ENCODE measurements at regions not wholly inside any gene's neighbourhood (a gene's known extent, or its start where the extent isn't known, plus 50 kb on each side); places are given as distances from the start of the nearest gene placed in this dataset.
A peak's percentile ranks its signal among the peaks of the same experiment; 100 is the strongest.

DNA sequence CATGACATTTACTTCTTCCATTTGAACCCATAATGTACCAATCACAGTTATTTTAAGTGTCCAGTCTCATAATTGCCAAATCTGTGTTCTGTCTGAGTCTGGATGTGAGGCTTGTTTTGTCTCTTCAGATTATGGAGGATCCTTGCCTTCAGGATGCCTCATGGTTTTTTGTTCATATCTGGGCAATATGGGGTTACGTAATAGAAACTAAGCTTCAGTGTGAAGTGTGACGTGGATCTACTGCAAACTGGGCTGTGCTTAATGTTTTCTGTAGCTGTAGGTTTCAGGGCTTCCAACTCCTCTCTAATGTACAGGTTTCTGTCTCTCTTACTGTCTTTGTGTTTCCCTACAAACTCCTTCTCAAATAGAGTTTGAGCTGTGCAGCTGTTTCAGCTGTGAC lies 223.7 kb upstream of the ADARB2 start:
- Histone ChIP-seq H3K27ac (no peak overlapping the region), H3K4me1 (no peaks in the 10 kb centered on the region), H3K4me3 (no peak overlapping the region), H3K9me3 (no peaks in the 10 kb centered on the region), H3K36me3 (no peaks in the 10 kb centered on the region), H3K27me3 (no peaks in the 10 kb centered on the region)
- WGBS (ENCODE audit: insufficient coverage, low coverage, low lambda C conversion rate, missing lambda C conversion rate), result 50% methylated on average over 2 of the region's 2 CpGs
- DNase-seq, result no peak
- intact Hi-C loops (cut with DNase I), result no loop called here
- TF ChIP-seq POLR2A (IDR thresholded peaks at IDR 0.05), result no peak
- TF ChIP-seq, protein P1, sequence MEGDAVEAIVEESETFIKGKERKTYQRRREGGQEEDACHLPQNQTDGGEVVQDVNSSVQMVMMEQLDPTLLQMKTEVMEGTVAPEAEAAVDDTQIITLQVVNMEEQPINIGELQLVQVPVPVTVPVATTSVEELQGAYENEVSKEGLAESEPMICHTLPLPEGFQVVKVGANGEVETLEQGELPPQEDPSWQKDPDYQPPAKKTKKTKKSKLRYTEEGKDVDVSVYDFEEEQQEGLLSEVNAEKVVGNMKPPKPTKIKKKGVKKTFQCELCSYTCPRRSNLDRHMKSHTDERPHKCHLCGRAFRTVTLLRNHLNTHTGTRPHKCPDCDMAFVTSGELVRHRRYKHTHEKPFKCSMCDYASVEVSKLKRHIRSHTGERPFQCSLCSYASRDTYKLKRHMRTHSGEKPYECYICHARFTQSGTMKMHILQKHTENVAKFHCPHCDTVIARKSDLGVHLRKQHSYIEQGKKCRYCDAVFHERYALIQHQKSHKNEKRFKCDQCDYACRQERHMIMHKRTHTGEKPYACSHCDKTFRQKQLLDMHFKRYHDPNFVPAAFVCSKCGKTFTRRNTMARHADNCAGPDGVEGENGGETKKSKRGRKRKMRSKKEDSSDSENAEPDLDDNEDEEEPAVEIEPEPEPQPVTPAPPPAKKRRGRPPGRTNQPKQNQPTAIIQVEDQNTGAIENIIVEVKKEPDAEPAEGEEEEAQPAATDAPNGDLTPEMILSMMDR (IDR thresholded peaks at IDR 0.05), result no peak
- ATAC-seq, result no peak

DNA sequence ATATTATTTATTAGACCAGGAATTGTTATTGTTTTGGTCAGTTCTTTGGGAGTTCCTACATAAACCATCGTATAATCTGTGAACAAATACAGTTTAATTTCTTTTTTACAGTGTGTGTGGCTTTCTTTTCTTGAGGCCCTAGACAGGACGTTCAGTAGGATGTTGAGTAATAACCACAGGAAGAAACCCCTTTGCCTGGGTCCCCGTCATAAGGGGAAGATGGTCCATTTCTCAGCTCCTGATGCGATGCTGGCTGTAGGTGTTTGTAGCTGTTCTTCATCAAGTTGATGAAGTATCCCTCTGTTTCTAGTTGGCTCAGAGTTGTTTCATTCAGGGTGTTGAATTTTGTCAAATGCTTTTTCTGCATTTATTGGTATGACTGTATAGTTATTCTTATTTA lies 219.7 kb upstream of the ADARB2 start:
- intact Hi-C loops (cut with DNase I), result no loop called here

DNA sequence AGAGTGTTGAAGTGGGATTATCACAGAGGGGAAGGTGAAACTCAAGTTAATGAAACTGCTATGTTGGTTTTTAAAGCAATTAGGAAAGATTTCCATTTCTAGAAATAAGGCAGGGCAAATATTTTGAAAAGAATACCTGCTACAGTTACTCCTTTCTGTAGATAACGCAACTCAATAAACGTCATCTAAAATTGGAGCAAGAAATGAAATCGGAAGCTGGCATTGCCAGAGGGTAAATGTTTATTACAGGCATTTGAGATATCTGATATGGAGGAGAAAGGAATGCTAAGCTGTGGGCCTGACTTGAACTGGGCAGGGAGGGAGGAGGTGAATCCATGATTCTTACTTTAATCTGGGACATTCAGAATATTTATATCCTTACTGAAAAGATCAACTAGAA lies 217.0 kb upstream of the ADARB2 start:
- ATAC-seq (no peak), DNase-seq (no peak)
- H3K36me3 ChIP-seq, result no peaks in the 10 kb centered on the region
- no peak overlapping the region for H3K27ac ChIP-seq
- H3K9me3 ChIP-seq, result no peaks in the 10 kb centered on the region
- H3K27me3 ChIP-seq, result no peaks in the 10 kb centered on the region
- TF ChIP-seq, protein P1 (IDR thresholded peaks at IDR 0.05), result no peak
- no peak for TF ChIP-seq POLR2A (IDR thresholded peaks at IDR 0.05)
- no peak overlapping the region for H3K4me3 ChIP-seq
- no peaks in the 10 kb centered on the region for H3K4me1 ChIP-seq
- intact Hi-C loops (cut with DNase I), result no loop called here
- 39% methylated on average over 3 of the region's 3 CpGs for WGBS (ENCODE audit: insufficient coverage, low coverage, low lambda C conversion rate, missing lambda C conversion rate)

More for the DNA sequence above, 219.7 kb upstream of the ADARB2 start:
- ATAC-seq (no peak), DNase-seq (no peak)
- Histone ChIP-seq H3K27me3 (no peaks in the 10 kb centered on the region), H3K4me1 (no peaks in the 10 kb centered on the region), H3K4me3 (no peak overlapping the region), H3K36me3 (no peaks in the 10 kb centered on the region), H3K27ac (no peak overlapping the region), H3K9me3 (no peaks in the 10 kb centered on the region)
- TF ChIP-seq, protein P1 (IDR thresholded peaks at IDR 0.05), result no peak
- no peak for TF ChIP-seq POLR2A (IDR thresholded peaks at IDR 0.05)
- 31% methylated on average over 4 of the region's 4 CpGs for WGBS (ENCODE audit: insufficient coverage, low coverage, low lambda C conversion rate, missing lambda C conversion rate)

DNA sequence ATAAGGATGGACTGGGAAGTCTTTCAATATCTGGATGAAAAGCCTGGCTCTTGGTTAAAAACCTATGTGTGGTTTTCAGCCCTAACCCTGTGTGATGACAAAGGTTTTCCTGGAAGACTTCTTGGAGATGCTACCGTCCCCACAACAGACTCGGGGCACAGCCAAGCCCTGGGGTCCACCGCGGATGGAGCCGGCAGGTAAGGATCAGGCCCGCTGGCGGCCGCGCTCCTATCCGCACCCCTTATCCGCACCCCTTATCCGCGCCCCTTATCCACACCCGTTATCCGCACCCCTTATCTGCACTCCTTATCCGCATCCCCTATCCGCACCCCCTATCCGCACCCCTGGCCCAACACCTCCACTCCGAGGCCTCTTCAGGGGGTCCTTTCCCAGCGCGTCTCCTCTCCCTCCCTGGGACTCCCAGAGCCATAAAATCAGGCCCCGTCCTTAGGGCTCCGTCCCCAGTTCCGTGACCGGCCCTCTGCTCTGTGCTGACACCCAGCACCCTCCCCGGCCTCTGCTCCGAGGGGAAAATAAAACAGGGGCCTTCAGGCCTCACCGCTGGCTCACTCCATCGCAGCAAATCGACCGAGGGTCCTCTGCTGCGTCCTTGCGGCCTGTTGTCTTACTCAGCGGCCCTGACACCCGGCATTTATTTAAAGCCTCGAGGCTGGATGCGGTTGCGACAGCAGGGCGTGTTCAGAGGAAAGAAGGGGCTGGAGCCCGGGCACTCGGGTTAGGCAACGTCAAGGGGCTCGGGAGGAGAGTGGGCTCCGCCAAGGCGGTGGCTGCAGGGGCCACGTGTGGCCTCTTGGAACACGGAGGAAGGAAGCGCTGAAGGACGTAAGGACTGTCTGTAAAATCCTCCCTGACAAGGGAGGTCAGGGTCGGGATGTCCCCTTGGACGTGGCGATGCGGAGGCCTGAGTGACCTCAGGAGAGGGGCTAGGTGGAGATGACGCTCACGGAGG lies 215.1 kb upstream of the ADARB2 start:
- intact Hi-C loops (cut with DNase I), result no loop called here
- no peak for DNase-seq
- peak in 1 of 4 donors; percentile 37 for ATAC-seq
- Histone ChIP-seq H3K27ac (no peak overlapping the region), H3K9me3 (no peaks in the 10 kb centered on the region), H3K4me3 (no peak overlapping the region), H3K4me1 (no peaks in the 10 kb centered on the region), H3K36me3 (no peaks in the 10 kb centered on the region), H3K27me3 (no peaks in the 10 kb centered on the region)
- WGBS (ENCODE audit: insufficient coverage, low coverage, low lambda C conversion rate, missing lambda C conversion rate), result 73% methylated on average over 32 of the region's 55 CpGs
- TF ChIP-seq, protein P1 (IDR thresholded peaks at IDR 0.05), result no peak
- no peak for TF ChIP-seq POLR2A (IDR thresholded peaks at IDR 0.05)

All from right lobe of liver (tissue), 6 donors.